ENCODE measurements at regions not wholly inside any gene's neighbourhood (a gene's known extent, or its start where the extent isn't known, plus 50 kb on each side); places are given as distances from the start of the nearest gene placed in this dataset.

DNA sequence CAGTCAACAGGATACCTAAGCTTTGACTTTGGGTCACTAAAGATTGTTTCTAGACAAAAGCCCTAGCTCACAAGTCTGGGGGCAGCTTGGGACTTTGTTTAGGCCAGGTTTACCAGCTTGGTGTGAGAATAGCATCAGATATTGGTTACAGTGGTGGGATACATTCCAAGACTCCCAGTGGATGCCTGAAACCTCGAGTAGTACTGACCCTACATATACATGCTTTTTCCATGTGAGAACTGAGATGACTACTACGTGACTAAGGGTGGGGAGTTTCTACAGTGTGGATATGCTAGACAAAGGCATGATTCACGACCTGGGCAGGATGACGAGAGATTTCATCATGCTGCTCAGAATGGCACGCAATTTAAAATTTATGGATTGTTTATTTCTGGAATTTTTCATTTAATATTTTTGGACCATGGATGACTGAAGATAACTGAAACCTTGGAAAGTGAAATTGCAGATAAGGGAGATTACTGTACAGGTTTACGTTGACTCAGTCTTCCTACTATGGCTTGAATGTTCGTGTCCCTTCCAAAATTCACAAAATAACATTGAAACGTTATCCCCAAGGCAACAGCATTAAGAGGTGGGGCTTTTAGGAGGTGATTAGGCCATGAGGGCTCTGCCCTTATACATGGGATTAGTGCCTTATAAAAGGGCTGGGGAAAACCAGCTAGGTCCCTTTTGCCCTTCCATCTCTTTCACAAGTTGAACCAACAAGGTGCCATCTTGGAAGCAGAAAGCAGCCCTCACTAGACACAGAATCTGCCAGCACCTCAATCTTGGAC lies 50.2 kb upstream of the CTAGE1 start:
- no peak for DNase-seq (ENCODE audit: low spot score)

DNA sequence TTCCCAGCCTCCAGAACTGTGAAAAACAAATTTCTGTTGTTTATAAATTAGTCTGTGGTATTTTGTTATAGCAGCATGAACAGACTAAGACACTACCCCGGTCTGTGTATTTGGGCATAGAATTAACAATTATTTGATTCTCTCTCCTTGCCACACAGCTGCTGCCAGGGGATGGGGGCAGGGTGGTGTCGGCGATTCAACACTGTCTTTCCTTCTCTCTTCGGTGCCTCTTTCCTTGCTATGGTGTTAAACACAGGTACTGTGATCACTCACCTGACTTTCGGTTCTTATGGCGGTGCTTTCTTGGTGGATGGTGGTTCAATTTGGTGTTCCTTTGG lies 50.8 kb upstream of the CTAGE1 start:
- no peak for DNase-seq (ENCODE audit: low spot score)

DNA sequence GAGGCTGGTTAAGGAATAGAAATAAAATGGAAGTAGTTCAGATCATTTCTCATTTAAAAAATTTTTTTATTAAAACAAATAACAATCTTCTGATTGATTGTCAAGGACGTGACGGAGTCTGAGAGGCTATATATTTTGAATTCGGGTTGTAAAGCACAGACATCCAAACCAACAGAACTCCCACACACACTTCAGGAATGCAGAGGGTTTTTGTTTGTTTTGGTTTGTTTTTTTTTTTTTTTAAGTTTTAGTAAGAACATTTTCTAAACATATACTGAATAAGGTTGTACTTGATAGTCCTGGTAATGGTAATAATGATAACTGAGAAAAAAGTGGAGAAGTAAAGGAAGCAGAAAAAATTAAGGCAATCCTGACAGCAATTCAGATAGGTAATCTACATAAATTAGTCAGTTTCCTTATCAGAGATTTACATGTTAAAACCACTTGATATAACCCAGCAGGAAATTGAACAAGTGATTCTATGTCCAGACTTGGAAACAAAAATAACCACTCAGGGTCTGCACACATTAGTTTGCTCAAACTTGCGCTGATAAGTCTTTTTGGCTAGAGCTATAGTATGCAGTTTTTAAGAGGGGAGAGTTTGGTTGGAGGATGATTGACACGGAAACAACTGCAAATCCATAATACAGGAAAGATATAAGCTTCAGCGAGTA lies 51.5 kb upstream of the CTAGE1 start:
- no peak for DNase-seq (ENCODE audit: low spot score)

DNA sequence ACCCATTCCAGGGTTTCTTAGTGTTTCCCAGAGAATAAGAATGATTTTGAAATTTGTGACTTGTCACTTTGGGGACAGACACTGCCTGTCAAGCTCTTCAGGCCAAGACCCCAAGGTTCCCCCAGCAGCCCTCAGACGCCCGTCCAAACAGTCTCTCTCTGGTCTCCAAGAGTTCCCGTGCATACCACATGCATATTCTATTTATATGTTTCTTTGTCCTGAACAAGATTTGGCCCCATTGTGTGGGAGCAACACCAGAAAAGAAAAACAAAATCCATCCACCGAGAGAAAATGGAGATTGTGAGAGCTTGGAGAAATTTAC lies 52.2 kb upstream of the CTAGE1 start:
- DNase-seq (ENCODE audit: low spot score), result no peak

DNA sequence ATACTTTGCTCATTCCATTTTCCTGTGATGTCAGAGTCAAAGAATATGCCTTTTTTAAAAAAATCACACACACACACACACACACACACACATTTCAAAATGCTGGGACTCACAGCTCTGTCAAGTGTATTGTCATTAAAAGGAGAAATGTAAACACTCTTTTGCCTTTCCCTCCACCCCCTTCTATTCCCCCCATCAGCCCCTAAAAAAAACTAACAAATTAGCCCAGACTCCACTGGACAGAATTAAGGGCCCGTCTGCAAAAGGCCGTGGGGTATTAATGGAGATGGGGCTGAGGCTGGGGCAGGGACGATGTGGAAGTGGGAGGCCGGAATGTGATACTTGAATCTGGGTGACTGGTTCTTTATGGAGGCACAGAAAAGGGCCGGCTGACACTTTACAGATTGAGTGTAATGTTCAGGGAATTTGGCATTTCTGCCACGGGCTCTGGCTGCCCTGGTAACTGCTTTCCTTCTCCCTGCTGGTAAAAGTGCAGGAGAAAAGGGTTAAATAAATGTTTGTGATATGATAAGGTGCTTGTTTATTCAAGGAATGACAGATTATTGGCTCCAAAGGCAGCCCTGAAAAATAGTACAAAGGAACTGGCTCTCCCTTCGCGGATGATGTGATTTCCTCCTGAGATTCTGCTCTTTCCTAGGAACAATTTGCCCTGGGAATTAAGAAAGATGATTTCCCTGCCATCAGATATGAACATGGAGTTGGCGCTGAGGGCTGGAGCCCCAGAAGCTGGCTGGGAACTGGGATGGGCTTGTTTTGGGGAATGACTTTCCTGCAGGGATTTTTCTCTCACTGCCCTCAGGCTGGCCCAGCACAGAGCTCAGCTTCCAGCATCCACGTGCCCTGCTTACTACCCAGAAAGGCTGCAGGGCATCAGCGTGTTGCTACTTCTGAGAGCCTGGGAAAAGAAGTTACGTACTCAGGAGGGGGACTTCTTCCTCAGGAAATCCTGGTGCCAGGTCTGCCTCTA lies 52.8 kb upstream of the CTAGE1 start:
- DNase-seq (ENCODE audit: low spot score), result no peak

DNA sequence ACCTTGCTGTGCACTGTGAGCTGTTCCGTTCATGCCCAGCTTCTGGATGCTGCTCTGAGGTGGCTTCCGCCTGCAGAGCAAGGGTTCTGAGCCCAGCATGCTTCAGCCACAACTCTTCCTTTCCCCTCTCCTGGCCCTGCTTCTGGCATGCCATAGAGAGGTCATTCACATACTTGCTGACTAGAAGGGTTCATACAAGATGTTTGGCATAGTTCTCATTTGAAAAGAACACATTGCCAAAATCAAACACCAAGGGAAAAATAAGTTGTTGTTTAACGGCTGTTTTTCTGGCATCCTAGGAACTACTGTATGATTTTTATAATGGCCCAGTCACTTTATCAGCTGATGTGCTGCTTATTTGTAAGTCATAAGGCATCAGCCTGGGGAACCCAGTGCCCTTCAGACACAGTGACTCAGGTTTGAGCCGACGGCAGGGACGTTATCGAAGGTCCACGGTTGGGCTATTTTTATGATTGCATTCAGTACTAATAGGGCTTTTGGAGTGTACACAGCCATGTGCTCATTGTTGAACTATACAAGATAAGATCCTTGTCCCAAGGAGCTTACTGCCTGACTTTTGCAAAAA lies 53.9 kb upstream of the CTAGE1 start:
- no peak for DNase-seq (ENCODE audit: low spot score)

DNA sequence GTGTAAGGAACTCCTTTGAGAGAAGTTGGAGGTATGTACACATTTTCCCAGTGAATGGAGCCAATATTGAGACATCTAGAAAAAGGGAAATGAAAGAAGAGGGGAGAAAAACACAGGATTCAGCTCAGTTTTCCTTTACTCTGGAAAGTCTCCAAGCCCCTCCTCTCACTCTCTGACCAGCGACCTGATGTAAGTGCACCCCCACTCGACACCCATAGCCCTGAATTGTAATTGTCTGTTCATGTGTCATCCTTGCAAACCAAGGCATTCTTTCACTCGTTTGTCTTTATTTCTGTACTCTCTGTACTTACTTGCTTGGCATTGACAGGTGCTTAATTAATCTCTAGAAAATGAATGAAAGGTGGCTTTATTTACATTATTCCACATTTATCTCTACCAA lies 55.7 kb upstream of the CTAGE1 start:
- no peak for DNase-seq (ENCODE audit: low spot score)

DNA sequence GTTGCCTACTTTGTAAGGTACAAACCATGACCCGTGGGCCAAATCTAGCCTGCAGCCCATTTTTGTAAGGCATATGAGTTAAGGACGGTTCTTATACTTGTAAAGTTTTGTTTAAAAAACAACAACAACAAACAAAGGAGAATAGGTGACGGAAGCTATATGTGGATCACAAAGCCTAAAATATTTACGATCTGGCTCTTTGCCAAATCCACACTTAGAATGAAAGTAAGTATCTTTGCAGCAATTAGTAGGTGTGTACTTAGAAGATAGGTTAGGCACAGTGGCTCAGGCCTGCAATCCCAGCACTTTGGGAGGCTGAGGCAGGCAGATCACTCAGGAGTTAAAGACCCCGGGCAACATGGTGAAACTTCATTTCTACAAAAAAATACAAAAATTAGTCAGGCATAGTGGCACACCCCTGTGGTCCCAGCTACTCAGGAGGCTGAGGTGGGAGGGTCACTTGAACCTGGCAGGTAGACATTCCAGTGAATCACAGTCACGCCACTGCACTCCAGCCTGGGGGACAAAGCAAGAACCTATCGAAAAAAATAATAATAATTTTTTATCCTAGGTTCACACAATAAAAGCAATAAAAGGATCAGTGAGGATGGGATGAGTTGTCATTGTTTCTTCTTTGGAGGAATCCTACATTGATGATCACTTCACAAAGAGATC lies 57.8 kb upstream of the CTAGE1 start:
- DNase-seq (ENCODE audit: low spot score), result no peak

DNA sequence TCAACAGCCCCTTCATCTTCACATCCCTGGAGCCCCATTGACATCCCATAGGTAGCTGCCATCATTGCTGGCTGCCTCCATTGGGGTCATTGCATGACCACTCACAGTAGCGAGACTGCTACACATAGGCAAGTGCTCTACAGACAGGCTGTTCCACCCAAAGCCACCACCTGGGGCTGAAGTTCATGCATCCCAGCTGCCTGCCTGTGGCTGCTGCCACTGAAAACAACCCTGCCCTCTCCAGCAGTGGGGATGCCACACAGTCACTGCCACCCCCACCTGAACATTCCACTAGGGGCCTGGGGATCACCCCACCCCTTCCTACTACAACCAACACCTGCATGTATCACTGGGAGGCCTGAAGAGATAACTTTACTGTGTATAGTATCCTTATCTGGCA lies 59.5 kb upstream of the CTAGE1 start:
- no peak for DNase-seq (ENCODE audit: low spot score)

DNA sequence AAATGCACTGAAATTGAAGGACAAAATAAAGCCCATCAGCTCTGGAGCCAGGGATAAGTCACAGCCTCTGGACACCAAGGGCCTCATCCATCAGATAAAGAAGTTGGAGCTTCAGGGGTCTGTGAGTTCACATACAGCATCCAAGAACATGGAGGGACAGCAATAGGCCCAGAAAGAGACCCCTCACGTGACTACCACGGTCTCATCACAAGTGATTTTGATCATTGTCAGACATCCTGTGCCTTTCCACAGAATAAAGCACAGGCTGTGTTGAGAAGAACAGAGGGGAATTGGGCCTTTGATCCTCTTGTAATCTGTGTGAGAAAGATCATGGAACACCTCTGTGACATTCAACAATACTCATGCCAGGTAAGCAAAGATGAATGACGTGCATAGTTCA lies 65.2 kb upstream of the CTAGE1 start:
- no peak for DNase-seq (ENCODE audit: low spot score)

DNA sequence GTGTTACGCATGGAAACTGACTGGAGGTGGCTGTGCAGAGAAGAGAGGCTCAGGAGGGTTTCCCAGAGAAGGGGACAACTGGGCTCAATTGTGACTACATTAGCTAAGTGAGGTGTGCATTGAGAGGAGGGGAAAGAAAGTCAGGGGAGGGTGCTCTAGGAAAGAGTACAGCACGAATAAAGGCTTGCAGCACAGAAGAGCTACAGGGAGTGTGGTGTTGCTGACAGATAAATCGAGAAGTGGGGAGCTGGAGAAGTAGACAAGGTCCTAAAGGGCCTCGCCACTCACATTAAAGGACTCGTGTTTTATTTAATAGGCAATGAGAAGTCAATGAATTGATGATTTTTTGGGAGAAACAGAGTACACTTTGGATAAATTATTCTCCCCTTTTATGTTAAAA lies 65.7 kb upstream of the CTAGE1 start:
- DNase-seq (ENCODE audit: low spot score), result no peak

DNA sequence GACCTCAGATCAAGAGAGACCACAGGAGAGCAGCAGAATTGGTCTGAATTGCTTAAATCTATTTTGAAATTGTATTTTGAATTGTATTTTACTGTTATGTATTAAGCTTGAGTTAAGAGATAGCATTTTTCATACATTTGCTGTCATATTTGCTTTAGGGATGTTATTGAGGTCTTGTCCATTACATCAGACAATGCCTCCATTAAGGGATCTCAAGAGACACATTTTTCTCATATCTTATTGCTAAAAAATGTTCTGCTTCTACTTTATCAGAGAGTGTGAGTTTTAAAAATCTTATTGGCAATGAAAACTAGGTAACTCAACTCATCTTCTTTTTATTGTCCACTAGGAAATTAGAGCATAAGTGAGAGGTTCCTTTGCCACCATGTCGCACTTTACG lies 66.8 kb upstream of the CTAGE1 start:
- no peak for DNase-seq (ENCODE audit: low spot score)

DNA sequence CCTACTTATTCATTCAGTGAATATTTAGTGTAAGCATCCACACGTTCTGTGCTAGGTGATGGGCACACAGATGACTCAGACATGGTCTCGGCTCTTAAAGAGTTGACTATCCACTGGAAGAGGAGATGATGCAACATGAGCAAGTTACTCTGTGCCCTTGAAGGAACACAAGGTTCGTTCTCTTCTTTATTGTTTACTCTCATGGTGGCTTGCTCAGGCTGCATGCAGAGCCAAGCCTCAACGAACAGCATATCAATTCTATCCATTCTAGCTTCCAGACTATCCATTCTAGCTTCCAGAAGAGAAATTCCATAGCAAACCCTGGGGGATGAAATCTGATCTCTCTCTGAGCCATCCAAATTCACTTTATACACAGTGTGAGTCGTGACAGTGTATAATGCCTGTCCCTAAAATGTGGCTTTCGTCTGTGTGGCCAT lies 68.1 kb upstream of the CTAGE1 start:
- no peak for DNase-seq (ENCODE audit: low spot score)

DNA sequence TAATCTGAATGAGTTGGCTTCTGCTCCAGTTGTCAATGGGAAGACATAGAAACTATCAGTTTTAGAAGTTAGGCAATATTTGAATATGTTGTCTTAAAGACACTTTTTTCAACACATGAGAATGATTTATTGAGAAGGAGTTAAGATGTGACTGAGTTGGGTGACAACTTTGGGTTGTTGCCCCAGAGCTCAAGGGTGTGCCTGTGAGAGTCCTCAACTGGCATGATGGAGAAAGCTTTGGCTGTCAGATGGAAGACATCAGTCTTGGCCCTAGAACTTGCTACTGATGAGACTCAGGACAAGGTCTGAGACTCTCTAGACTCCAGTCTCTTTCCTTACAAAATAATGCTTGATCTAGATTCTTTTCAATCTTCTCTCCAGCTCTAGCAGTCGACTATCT lies 69.0 kb upstream of the CTAGE1 start:
- DNase-seq (ENCODE audit: low spot score), result no peak

DNA sequence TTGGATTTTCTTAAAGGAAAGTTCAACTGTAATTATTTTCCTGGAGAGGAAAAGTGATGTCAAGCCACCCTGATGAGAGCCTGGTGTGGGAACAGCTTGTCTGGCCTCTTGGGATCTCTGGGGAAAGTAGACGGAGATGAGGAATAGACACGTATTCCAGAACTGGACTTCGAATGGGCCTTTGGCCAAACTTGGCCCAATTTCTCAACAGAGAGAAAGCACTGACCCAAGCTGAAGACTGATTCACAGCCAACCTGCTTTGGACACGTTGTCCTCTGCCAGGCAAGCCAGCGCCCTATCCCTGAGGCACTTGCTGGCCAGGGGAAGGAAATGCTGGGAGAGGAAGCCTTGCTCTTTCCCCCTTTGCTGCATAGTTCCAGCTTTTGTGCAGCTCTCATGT lies 70.8 kb upstream of the CTAGE1 start:
- no peak for DNase-seq (ENCODE audit: low spot score)

DNA sequence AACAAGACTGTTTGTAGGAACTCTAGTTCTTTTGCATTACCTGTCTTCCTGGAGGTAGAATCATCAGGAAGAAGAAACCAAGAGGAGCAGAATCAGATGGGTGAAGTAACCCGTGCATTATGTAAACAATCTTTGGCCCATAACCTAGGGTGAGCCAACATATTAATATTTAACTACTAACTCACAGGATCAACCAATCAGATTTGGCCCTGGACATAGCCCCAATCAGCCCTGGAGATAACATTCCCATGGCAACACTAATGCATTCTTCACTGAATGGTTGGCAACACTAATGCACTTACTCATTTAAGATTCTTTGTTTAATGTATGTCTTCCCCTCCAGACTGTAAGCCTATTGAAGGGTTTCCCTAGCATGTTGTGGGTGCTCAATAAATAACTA lies 72.0 kb upstream of the CTAGE1 start:
- no peak for DNase-seq (ENCODE audit: low spot score)

DNA sequence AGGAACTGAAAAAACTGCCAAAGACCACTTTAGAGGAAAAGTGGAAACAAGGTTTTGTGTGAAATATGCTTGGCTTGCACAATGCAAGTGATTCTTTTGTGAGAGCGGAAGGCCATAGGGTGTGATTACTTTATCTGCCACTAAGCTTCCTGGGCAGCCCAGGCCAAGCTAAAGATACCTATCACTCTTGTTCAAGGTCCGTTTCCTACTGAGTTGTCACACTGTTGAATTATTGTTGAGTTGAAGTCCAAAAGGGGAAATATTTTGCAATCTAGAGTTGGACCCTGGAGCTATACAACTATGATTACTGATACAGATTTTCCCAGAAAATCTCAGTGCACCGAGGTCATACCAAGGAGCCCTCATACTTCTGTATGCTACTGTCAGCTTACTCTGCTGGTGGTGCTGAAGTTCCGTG lies 72.7 kb upstream of the CTAGE1 start:
- DNase-seq (ENCODE audit: low spot score), result no peak

DNA sequence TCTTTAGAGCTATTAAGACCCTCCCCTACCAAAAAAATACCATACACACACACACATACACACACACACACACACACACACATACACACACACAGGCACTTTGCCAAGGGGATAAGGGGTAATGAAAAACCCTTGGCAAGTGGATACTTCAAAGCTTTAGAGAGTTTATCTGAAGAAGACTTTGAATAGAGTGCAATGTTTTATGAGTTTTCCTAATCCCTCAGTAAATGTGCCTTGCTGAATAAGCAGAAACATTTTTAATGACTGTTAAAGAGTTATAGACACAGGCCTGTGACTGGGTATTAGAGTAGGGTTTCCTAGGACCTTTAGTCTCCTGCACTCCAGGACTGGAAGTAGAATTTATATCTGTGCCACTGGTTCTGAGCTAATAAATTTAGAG lies 75.5 kb upstream of the CTAGE1 start:
- DNase-seq (ENCODE audit: low spot score), result no peak

DNA sequence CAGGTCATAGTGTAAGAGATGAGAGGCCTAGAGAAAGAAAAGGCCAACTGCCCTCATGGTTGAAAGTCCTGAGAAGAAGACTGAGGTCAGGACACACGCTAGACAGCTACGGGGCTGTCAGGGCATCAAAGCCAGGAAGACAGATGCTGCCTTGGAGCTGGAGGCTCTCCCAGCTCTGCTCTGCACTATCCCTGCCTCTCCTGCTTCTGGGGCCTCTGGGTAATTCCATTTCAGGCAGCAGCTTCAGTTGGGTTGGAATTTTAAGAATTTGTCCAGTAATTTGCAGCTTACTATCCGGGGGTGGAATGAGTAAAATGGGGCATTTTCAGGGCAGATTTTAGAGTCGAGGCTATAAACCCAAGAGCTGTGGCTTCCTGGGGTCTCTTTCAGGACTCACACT lies 76.2 kb upstream of the CTAGE1 start:
- no peak for DNase-seq (ENCODE audit: low spot score)

DNA sequence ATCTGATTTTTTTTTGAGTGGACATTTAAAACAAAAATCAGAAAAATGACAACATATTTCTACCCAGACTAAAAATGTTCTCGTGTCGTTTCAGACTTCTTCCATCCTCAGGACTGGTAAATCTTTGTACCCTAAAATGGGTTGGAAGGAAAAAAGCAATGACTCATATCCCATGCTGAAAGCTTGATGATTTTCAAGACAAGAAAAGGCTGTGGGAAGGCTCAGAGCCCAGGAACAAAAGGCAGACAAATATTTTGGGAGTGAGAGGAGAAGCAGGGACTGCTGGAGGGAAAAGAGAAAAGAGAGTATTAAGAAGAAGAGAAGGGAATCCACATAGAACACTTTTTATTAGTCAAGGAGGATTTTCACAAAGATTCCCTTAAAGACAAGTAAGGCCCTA lies 77.1 kb upstream of the CTAGE1 start:
- DNase-seq (ENCODE audit: low spot score), result no peak

DNA sequence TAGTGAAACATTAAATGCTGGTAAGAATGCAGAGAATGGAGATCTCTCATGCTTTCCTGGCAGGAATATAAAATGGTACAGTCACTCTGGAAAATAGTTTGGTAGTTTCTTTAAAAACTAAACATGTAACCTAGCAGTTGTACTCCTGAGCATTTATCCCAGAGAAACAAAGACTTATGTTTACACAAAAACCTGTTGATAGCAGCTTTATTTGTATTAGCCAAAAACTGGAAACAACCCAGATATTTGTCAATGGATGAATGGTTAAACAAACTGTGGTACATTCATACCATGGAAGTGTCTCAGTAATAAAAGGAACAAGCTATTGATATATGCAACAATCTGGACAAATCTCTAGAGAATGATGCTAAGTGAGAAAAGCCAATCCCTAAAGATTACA lies 81.7 kb upstream of the CTAGE1 start:
- no peak for DNase-seq (ENCODE audit: low spot score)

DNA sequence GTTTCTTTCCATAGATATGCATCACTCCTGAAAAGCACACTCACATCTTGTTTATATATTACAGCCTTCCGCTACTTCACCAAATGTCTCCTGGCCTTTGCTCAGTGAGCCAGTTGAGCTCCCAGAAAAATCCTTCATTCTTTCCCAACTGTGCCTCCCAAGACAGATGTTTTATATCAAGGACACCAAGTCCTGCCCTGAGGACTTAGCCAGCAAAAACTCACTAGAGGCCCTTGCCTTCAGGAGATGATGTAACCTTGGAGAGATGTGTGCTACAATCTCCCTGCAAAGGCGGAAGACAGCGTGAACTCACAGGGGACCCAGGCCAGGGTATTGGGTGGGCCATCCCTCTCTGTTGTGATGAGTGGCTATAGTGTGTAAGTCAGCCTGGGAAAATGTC lies 86.1 kb upstream of the CTAGE1 start:
- no peak for DNase-seq (ENCODE audit: low spot score)

Measured in NAMALWA (cell line).